ENCODE measurements at regions not wholly inside any gene's neighbourhood (a gene's known extent, or its start where the extent isn't known, plus 50 kb on each side); places are given as distances from the start of the nearest gene placed in this dataset.

GRCh38 chr3:177561769-177562392 is 364.6 kb upstream of the TBL1XR1 start:
- no peak for DNase-seq (ENCODE audit: low read depth in 2 of 2)

DNA sequence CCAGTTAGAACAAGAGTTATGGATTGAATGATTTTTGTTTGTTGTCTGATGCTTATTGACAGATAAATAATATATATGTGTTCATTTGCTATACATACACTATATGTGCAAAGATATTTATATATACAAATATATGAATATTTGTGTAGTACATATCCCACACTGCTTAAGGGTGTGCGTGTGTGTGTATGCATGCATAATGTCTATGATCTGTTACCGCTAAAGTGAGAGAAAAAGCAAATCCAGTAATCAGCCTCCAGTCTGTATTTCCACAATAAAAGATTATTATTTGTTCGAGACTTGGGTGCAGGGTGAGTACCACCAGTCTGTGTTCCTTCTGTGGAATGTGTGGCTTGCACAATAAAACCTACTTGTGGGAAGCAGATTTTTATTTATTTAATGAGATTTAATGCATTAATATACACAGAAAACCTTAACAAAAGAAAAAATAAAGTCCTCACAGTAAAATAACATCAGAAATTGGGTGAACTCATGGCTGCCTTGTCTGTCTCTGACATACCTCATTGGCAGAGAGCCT is 366.0 kb upstream of the TBL1XR1 start:
- no peak for DNase-seq (ENCODE audit: low read depth in 2 of 2)

DNA sequence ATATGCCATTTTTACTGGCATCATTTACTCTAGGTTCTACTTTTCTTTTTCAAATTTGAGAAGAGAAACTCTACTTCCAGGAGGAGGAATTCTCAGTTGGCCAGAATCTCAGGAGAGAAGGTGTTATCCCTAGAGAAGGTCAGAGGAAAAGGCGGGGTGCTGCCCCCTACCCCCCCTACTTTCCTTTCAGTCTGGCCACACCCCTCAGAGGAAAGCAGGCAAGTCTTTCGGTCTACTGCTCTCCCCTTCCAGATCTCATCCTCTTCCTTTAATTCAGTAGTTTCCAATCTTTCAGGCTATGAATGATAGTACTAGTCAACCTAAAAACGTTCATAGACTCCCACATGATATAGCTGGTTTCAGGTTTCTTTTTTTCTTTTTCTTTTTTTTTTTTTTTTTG is 366.5 kb upstream of the TBL1XR1 start:
- DNase-seq (ENCODE audit: low read depth in 2 of 2) = no peak

DNA sequence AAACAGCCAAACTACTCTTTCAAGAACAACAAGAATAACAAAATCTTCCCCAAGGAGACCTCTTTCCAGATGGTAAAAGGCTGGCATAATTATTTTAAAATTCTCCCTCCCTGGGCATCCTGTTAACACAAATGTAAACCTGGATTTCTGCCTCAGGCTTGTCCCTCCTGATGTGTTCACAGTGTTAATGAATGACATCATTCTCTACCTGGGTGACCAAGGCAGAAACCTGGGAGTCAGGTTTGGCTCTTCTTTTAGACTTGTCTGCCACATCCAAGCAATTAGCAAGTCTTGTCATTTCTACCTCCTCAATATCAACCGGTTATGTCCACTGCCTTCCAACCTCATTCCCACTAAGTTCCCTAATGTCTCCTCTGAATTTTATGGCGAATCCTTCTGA is 368.7 kb upstream of the TBL1XR1 start:
- no peak for DNase-seq (ENCODE audit: low read depth in 2 of 2)

DNA sequence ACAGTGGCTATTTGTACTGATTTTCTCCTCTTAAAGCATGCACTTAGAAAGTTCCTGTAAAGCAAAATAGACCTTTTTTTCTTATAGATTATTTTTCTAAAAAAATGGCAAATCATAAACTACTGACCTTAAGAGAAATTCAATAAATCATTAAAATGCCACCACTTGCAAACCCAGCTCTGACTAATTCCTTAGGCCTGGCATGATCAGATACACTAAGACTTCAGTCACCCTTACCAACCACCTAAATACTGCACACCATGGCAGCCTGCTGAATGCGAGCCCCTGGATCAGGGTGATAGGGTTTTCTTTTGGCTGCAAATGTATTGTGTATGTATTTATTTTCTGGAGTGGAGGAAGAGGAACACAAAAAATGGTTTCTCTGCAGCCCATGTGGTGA is 370.6 kb upstream of the TBL1XR1 start:
- no peak for DNase-seq (ENCODE audit: low read depth in 2 of 2)

DNA sequence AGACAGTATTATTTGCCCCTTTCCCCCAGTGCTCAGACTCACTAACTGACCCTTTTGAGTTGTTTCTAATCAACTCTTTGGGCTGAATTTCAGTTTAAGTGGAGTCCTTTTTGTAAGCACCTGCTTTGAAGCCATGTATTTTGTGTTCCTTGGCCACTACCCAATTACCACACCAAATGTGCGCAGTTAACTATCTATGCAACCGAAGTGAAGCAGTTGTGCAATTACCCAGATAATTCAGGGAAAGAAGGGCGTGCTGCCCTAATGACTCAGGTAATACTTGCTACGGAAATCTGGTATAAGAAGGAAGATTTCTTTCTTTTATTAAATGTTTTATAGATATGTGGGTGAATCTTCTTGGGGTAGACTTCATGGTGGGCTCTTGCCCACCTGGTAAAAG is 371.9 kb upstream of the TBL1XR1 start:
- DNase-seq (ENCODE audit: low read depth in 2 of 2) = no peak

DNA sequence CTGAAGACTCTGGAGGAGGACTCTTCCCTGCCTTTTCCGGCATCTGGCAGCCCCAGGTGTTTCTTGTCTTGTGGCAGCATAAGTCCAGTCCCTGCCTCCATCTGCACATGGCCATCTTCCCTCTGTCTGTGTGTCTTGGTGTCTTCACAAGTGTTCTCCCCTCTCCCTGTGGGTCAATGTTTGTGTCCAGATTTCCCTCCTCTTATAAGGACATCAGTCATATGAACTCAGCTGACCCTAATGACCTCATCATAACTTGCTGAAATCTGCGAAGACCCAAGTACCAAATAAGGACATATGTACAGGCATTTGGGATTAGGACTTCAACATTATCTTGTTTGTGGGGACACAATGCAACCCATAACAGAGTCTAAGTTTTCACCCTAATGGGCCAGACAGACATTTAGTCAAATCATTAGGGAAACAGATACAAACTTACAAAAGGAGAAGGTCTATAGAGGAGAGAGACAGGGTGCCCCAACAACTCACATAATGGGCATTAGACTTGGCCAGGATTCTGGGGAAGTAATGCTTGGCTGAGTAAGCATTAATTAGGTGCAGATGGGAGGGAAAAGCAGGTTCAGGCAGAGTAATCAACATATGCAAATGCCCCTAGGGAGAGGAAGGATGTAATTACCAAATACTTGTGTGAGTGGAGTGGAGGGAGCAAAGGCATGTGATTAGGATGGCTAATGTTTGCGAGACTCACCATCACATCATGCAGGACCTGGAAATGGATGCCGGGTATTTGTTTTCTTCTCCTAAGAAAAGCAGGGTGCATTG is 372.8 kb upstream of the TBL1XR1 start:
- no peak for DNase-seq (ENCODE audit: low read depth in 2 of 2)

GRCh38 chr3:177571271-177571943 is 374.1 kb upstream of the TBL1XR1 start:
- no peak for DNase-seq (ENCODE audit: low read depth in 2 of 2)

GRCh38 chr3:177571944-177572315 is 374.6 kb upstream of the TBL1XR1 start:
- no peak for DNase-seq (ENCODE audit: low read depth in 2 of 2)

DNA sequence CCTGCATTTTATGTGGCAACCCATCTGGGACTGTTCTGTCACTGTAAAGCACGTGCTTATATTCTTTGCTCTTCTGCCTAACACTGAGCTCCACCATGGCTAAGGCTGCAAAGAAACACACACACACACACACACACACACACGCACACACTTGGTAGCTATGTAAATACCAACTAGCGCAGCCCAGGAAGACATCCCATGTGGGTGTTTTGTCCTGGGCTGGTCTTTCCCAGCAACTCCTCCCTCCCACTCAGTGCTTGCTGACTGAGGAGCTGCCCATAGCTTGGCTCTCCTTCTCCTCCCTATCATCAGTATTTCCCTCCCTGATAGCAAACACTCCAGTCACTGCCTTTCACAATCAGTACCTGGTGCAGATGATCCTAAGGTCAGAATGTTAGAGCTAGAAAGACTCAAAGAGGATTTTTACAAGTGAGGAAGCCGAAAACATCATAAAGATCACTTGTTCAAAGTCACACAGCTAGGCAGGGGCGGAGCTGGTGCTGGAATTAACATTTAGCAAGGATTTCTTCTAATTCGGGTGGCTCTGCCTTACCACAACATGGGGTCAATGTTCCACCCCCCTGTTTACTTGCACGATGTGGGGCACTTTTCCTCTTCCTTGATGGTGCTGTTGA is 377.1 kb upstream of the TBL1XR1 start:
- peak in 1 of 2 donors; percentile 21 for DNase-seq (ENCODE audit: low read depth in 2 of 2)

- no peak for DNase-seq (ENCODE audit: low read depth in 2 of 2)
These were observed 379.5 kb upstream of the TBL1XR1 start for GRCh38 chr3:177576746-177577145.

DNA sequence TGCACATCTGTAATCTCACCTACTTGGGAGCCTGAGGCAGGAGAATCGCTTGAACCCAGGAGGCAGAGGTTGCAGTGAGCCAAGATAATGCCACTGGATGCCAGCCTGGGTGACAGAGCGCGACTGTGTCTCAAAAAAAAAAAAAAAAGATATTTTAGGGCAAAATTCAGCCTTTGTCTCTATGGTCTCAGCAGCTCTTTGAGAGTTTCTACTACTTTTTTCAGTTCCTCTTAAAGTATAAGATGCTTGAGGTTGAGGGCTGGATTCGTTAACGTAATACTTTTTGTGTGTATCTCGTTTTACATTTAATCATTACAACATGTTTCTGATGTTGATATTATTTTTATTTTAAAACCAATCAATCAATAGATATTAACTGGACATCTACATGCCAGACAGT is 381.2 kb upstream of the TBL1XR1 start:
- DNase-seq (ENCODE audit: low read depth in 2 of 2) = no peak

DNA sequence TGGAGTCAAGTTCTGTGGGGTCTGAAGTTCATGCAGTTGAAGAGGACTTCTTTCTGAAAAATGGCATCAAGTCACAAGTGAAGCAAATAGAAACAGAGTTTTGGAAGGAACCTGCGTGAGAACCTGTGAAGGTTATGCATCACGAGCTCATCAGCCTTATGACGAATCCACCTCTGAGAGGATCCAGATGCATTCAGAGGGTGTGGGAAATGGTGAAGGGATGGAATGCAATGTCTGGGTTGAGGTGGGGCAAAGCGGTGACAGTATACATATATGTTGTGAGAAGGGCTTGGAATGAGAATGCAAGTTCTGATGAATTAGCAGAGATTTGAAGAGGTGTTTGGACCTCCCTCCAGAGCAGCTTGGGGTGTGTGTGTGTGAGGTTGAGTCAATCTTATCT is 382.1 kb upstream of the TBL1XR1 start:
- DNase-seq (ENCODE audit: low read depth in 2 of 2) = no peak

DNA sequence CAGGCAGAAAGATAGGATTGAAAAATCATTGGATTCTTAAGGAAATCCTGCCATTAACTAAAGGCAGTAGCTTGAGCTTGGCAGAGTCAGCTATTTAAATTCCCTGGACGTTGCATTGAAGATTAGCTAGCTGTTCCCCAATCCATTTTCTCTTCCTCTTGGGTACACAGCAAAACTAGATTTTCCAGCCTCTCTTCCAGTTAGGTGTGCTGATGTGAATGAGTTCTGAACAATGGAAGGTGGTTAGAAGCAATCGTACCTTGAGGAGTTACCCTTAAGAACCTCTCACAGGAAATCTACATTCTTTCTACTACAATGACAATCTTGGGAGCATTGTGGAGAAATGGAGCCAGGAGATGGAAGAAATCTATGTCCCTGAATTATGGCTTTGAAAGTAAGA is 383.2 kb upstream of the TBL1XR1 start:
- no peak for DNase-seq (ENCODE audit: low read depth in 2 of 2)

DNA sequence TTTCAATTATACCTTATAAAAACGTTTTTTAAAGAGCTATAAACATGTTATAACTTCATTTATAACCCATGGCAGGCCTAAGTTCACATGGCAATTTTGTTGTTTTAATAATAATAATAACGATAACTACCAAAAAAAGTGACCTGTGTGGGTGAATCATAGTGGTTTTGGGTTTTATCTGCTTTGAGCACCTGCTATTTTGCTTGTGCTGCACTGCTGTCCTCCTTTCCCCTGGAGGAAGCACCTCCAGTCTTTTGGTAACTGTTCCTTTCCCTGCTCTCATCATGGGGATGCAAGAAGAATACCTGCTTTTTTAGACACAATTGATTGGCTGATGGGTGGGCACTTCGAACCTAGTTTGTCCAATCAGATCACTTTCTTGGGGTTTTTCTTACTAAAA is 388.0 kb upstream of the TBL1XR1 start:
- DNase-seq (ENCODE audit: low read depth in 2 of 2) = no peak

DNA sequence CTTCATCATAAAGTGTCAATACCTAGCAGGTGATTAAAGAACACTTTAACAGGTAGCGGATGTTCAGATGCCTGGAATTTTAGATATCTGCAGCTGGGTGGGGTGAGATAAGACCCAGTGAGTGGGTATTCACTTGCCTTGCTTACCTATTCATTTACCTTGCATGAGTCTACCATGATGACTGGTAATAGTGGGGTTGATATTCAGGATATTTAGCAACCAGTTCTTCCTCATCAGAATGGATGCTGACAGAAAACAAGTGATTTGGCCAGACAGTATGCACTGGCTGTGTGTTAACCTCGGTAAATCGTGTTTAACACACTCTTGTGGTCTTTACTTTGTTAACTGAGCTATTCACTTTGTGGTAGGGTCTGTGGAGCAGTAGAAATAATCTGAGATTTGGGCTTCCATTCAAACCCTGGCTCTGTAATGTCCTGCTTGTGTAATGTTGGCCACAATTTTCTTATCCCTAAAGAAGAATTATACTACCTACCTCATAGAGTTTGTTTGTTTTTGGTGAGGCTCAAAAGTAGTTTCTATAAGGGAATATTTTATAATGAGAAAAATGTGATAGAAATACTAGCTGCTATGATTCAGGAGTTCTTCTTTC is 391.9 kb upstream of the TBL1XR1 start:
- DNase-seq (ENCODE audit: low read depth in 2 of 2) = no peak

- peak; percentile 86 to 88 for DNase-seq (ENCODE audit: low read depth in 2 of 2)
These were observed 392.7 kb upstream of the TBL1XR1 start for GRCh38 chr3:177589911-177590381.

GRCh38 chr3:177590826-177591225 is 393.5 kb upstream of the TBL1XR1 start:
- peak in 1 of 2 donors; percentile 26 for DNase-seq (ENCODE audit: low read depth in 2 of 2)

- DNase-seq (ENCODE audit: low read depth in 2 of 2) = no peak
These were observed 394.1 kb upstream of the TBL1XR1 start for GRCh38 chr3:177591379-177591778.

DNA sequence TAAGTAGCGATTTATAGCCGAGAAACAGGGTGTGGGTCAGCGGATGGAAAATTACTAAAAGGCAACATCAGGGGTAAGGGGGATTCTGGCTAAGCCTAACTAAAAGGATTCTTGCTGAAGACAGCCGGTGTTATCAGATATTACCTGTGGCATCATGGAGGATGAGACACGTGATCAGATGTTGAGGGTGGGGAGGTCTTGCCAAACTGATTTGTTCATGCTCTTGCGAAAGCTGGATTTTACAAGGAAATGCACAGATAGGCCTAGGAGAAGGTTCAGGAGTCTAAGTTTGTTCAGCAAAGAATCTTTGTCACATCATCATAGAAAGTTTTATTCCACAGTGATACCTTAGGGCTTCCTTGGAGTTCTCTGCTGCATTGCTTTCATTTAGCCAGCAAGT is 396.8 kb upstream of the TBL1XR1 start:
- DNase-seq (ENCODE audit: low read depth in 2 of 2) = no peak

DNA sequence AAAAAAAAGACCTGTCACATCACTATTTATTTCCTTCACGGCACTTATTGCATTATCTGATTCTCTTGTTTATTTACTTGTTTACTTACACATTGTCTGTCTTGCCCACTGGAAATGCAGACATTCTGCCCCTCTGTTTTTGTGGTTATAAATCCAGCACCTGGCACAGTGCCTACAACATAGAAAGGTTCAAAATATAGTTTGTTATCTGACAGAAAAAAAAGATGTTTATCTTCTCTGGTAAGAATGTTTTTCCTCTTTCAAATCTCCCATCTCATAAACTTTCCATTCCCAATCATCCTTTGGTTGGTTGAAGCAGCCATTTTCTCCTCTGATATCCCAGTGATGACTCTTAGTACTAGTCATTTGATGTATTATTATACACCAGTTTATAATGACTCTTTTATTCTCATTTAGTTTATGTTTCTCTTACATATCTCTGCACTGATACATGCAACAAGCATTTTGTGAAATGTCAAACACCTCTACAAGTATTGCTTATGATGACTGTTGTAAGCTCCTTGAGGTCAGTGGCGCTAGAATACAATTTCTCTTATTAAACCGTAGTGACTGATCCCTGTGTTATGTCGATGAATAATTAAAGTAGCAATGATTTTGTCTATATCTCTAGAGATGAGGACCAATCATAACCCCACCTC is 398.4 kb upstream of the TBL1XR1 start:
- DNase-seq (ENCODE audit: low read depth in 2 of 2) = no peak

All from lung microvascular endothelial cell (primary cell).